ENCODE measurements at regions not wholly inside any gene's neighbourhood (a gene's known extent, or its start where the extent isn't known, plus 50 kb on each side); places are given as distances from the start of the nearest gene placed in this dataset.

- WGBS (ENCODE audit: insufficient coverage): 88% methylated on average over 1 of the region's 2 CpGs
- Mint-ChIP-seq H3K4me3 (peak overlapping the region; percentile 70), H3K27ac (peak overlapping the region; percentile 65 to 81), H3K9me3 (peaks cover 0 to 3% of the 10 kb centered on the region in 2 donors), H3K27me3 (ENCODE audit: low read depth in 2 of 2) (no peaks in the 10 kb centered on the region), H3K4me1 (peaks cover 44 to 52% of the 10 kb centered on the region in 2 donors), H3K36me3 (no peaks in the 10 kb centered on the region)
- Histone ChIP-seq H3K36me3 (ENCODE audit: control insufficient read depth, insufficient read depth, low read length) (no peaks in the 10 kb centered on the region), H3K4me1 (ENCODE audit: control insufficient read depth, insufficient read depth, low read length) (peaks cover 7% of the 10 kb centered on the region), H3K4me3 (ENCODE audit: low read length) (no peak overlapping the region), H3K9me3 (ENCODE audit: control insufficient read depth, insufficient read depth, low read length) (peaks cover 10% of the 10 kb centered on the region), H3K27me3 (ENCODE audit: control insufficient read depth, insufficient read depth, low read length) (no peaks in the 10 kb centered on the region), H3K27ac (ENCODE audit: low read length) (no peak overlapping the region)
- ATAC-seq (no peak), DNase-seq (no peak)
- intact Hi-C loops (cut with micrococcal nuclease): no loop called here
- no peak for TF ChIP-seq CTCF (IDR thresholded peaks at IDR 0.05)
Measured at GRCh38 chr12:68081561-68081960, 78.0 kb downstream of the IFNG start.

GRCh38 chr12:68080577-68080976 is 79.0 kb downstream of the IFNG start:
- Mint-ChIP-seq H3K9me3 (peaks cover 0 to 3% of the 10 kb centered on the region in 2 donors), H3K36me3 (no peaks in the 10 kb centered on the region), H3K27me3 (ENCODE audit: low read depth in 2 of 2) (no peaks in the 10 kb centered on the region), H3K4me3 (peak overlapping the region; percentile 70), H3K4me1 (peaks cover 44 to 52% of the 10 kb centered on the region in 2 donors), H3K27ac (peak overlapping the region; percentile 65 to 81)
- Histone ChIP-seq H3K27me3 (ENCODE audit: control insufficient read depth, insufficient read depth, low read length) (no peaks in the 10 kb centered on the region), H3K9me3 (ENCODE audit: control insufficient read depth, insufficient read depth, low read length) (peaks cover 10% of the 10 kb centered on the region), H3K27ac (ENCODE audit: low read length) (peak overlapping the region; percentile 17), H3K36me3 (ENCODE audit: control insufficient read depth, insufficient read depth, low read length) (no peaks in the 10 kb centered on the region), H3K4me1 (ENCODE audit: control insufficient read depth, insufficient read depth, low read length) (peaks cover 7% of the 10 kb centered on the region), H3K4me3 (ENCODE audit: low read length) (no peak overlapping the region)
- TF ChIP-seq CTCF (IDR thresholded peaks at IDR 0.05): no peak
- intact Hi-C loops (cut with micrococcal nuclease): loop anchor here (1.0 kb wide), 2 partner anchors 39 to 79 kb away; partner anchors contain the start of gene IFNG
- peak; percentile 88 to 98 (median 96) for ATAC-seq
- WGBS (ENCODE audit: insufficient coverage): 50% methylated on average over 1 of the region's 1 CpG
- peak; percentile 50 to 65 for DNase-seq

- Histone ChIP-seq H3K9me3 (ENCODE audit: control insufficient read depth, insufficient read depth, low read length) (peaks cover 8% of the 10 kb centered on the region), H3K27ac (ENCODE audit: low read length) (no peak overlapping the region), H3K27me3 (ENCODE audit: control insufficient read depth, insufficient read depth, low read length) (no peaks in the 10 kb centered on the region), H3K4me1 (ENCODE audit: control insufficient read depth, insufficient read depth, low read length) (peaks cover 7% of the 10 kb centered on the region), H3K4me3 (ENCODE audit: low read length) (no peak overlapping the region), H3K36me3 (ENCODE audit: control insufficient read depth, insufficient read depth, low read length) (no peaks in the 10 kb centered on the region)
- 80% methylated on average over 4 of the region's 4 CpGs for WGBS (ENCODE audit: insufficient coverage)
- Mint-ChIP-seq H3K4me3 (no peak overlapping the region), H3K36me3 (no peaks in the 10 kb centered on the region), H3K9me3 (no peaks in the 10 kb centered on the region), H3K4me1 (peaks cover 44 to 52% of the 10 kb centered on the region in 2 donors), H3K27ac (no peak overlapping the region), H3K27me3 (ENCODE audit: low read depth in 2 of 2) (no peaks in the 10 kb centered on the region)
- no peak for TF ChIP-seq CTCF (IDR thresholded peaks at IDR 0.05)
- intact Hi-C loops (cut with micrococcal nuclease): no loop called here
- DNase-seq (no peak), ATAC-seq (no peak)
Measured at GRCh38 chr12:68078737-68079136, 80.8 kb downstream of the IFNG start.

GRCh38 chr12:68075416-68075815 is 84.1 kb downstream of the IFNG start:
- Histone ChIP-seq H3K9me3 (ENCODE audit: control insufficient read depth, insufficient read depth, low read length) (no peaks in the 10 kb centered on the region), H3K4me1 (ENCODE audit: control insufficient read depth, insufficient read depth, low read length) (peaks cover 7% of the 10 kb centered on the region), H3K27me3 (ENCODE audit: control insufficient read depth, insufficient read depth, low read length) (no peaks in the 10 kb centered on the region), H3K36me3 (ENCODE audit: control insufficient read depth, insufficient read depth, low read length) (no peaks in the 10 kb centered on the region), H3K27ac (ENCODE audit: low read length) (no peak overlapping the region), H3K4me3 (ENCODE audit: low read length) (no peak overlapping the region)
- H3K27ac Mint-ChIP-seq: no peak overlapping the region
- no peak overlapping the region for H3K4me3 Mint-ChIP-seq
- peaks cover 28 to 30% of the 10 kb centered on the region in 2 donors for H3K4me1 Mint-ChIP-seq
- ATAC-seq: no peak
- no peaks in the 10 kb centered on the region for H3K27me3 Mint-ChIP-seq (ENCODE audit: low read depth in 2 of 2)
- no peaks in the 10 kb centered on the region for H3K9me3 Mint-ChIP-seq
- H3K36me3 Mint-ChIP-seq: no peaks in the 10 kb centered on the region
- DNase-seq: no peak
- TF ChIP-seq CTCF (IDR thresholded peaks at IDR 0.05): no peak
- 100% methylated on average over 3 of the region's 4 CpGs for WGBS (ENCODE audit: insufficient coverage)
- intact Hi-C loops (cut with micrococcal nuclease): no loop called here
